HG03159 (cell line): ENCODE measurements at regions not wholly inside any gene's neighbourhood (a gene's known extent, or its start where the extent isn't known, plus 50 kb on each side); places are given as distances from the start of the nearest gene placed in this dataset.
"Not testable (repeated sequence)": the region's sequence is repeated elsewhere in the genome, so short reads cannot be mapped to it uniquely, and the experiment has no call there.

Experiments
- ATAC-seq: cut with Tn5 transposase; IDR thresholded peaks from one replicate; pipeline ENCODE4 v1.9.1; 2021; ENCODE audit warnings: mild to moderate bottlenecking, moderate library complexity; ENCODE audit not compliant: unreplicated experiment

DNA sequence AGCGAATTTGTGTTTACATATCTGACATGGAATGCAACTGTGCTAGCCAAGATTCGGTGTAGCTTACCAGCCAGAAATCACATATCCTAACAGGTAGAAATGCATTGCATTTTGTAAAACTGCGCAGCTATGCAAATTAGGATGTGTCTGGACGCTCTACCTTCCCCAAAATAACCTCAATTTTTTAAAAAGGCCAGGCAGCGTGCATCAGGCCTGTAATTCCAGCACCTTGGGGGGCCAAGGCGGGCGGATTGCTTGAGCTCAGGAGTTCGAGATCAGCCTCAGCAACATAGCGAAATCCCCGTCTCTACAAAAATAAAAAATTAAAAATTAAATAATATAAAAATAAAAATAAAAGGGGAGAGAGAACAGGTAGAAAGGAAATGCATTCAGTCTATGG is 305.0 kb downstream of the TYW1 start:
- no peak for ATAC-seq

DNA sequence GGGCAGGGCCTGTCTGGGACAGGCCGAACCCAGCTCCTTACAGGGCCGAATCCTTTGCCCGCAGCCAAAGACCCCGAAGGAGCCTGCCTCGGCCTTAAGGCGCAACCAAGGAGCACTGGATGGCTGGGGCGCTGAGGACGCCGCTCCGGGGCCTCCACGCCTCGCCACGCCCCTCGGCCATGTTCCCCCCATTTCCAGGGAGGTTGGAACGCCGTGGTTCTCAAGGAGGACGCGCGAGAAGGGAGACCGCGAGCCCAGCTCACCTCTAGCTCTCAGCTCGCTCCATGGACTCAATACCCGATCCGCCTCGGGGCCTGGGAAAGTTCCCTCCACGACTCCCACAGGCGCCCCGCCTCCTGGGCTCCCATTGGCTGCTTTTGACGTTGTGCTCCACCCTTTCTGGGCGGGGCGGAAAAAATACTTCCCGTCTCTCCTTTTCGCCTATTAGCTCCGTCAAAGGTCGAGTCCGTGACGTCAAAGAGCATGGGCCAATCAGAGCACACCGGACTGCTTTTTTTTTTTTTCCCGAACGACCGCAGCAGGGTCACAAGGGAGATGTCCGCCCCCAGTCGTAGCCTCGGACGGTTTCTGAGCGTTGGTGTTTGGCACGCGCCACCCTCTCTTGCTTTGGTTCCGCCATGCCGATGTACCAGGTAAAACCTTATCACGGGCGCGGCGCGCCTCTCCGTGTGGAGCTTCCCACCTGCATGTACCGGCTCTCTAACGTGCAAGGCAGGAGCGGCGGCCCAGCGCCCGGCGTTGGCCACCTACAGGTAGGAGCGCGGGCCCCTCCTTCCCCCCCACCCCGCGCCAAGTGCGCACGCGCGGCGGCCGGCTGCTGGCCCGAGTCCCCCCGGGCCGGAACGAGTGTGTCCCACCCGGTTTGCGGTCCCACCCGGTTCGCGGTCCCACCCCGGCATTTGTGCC is 305.7 kb downstream of the TYW1 start:
- peak; percentile 89 for ATAC-seq

- not testable (repeated sequence) for ATAC-seq
These were observed 308.2 kb downstream of the TYW1 start for GRCh38 chr7:67304846-67305245.

- no peak for ATAC-seq
These were observed 309.7 kb downstream of the TYW1 start for GRCh38 chr7:67306331-67306730.

- no peak for ATAC-seq
These were observed 313.3 kb downstream of the TYW1 start for GRCh38 chr7:67309764-67310549.

- no peak for ATAC-seq
These were observed 315.3 kb downstream of the TYW1 start for GRCh38 chr7:67311901-67312300.

- no peak for ATAC-seq
These were observed 316.6 kb downstream of the TYW1 start for GRCh38 chr7:67313213-67313612.

DNA sequence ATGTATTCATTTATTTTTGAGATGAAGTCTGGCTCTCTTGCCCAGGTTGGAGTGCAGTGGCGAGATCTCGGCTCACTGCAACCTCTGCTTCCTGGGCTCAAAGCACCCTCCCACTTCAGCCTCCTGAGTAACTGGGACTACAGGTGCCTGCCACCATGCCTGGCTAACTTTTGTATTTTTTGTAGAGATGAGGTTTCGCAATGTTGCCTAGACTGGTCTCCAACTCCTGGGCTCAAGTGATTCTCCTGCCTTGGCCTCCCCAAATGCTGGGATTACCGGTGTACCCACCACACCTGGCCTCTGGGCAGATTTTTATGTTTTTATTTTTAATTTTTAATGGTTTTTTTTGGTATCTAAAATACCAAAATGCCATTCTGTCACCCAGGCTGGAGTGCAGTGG is 320.3 kb downstream of the TYW1 start:
- not testable (repeated sequence) for ATAC-seq

- ATAC-seq = not testable (repeated sequence)
These were observed 331.6 kb downstream of the TYW1 start for GRCh38 chr7:67328257-67328656.

DNA sequence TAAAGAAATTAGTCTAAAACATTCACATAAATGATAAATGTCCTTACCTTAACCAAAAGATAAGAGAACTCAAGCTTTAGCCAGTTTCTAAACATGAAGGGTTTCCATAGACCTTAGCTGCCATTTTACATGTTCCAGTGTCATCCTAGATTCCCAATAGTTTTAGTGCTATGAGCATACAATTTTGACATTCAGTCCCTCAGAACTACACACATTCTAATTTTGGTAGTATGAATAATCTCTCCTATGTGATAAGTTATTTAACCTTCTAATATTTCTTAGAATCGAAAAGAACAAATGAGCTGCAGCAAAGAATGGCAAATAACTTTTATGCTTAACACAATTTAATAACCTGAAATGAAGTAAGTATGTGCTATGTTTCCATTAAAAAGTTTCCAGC is 338.5 kb downstream of the TYW1 start:
- ATAC-seq = not testable (repeated sequence)

GRCh38 chr7:67335663-67336062 is 339.0 kb downstream of the TYW1 start:
- not testable (repeated sequence) for ATAC-seq

DNA sequence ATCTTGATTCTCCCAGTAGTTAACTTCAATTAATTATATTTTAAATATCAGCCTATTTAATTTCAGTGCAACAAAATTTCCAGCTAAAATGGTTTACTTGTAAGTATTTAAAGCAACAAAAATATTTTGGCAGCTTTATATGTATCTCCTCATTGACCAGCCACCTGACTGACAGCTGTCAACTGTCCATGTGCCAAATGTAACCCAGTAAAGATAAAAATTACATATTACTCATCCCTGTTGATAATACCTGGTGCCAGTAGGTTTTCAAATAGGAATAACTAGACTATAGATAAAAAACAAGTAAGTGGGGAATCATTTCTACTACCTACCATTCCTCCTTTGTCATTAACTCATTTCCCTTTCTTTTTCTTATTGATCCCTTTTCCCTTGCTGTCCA is 341.9 kb downstream of the TYW1 start:
- not testable (repeated sequence) for ATAC-seq

DNA sequence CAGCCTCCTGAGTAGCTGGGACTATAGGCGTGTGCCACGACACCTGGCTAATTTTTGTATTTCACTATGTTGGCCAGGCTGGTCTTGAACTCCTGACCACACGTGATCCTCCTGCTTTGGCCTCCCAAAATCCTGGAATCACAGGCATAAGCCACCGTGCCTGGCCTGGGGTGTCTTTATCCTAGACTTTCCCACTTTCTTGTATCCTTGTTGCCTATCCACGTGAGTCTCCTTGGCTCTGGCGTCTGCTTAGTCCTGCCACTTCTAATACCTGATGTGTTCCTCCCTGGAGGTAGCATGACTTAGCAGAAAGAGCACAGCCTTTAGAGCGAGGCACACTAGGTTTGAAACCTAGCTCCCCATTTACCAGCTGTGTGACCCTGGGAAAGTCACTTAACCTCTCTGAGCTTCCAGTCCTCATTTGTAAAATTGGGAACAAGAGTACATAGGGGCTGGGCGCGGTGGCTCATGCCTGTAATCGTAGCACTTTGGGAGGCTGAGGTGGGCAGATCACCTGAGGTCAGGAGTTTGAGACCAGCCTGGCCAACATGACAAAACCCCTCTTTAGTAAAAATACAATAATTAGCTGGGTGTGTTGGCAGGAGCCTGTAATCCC is 344.6 kb downstream of the TYW1 start:
- no peak for ATAC-seq

DNA sequence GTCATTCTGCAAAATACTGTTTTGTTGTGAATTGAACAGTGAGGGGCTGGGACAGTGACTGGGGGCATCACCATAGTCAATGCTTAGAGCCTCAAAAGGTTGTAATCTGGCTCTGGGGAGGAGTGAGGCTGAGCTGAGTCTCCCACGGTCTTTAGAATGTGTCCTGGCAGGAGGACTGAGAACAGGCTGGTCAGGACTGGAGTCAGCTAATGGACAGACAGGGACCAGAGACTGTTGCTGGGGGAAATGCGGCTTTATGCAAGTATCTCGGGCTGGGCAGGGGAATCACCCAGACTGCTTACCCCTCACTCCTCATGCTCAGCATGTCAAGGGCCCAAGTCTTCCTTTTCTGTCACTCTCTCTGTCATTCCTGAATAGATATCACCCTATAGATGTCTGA is 346.5 kb downstream of the TYW1 start:
- ATAC-seq = no peak

DNA sequence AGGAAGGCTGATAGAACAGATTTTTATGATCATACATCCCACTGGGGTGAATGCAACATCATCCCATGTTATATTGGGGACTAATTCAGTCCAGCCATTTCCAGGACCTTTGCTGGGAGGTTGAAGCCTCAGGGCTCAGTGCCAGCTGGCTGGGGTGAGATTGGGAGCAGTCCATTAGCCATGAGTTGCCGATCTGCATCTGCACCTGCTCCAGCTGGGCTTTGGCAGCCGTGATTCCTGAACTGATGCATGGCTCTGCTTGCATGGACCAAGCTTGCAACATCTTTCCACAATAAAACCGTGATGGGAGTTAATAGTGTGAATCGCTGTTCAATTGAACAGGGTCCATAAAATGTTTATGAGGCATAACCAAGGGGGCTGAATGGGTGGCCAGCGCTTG is 346.9 kb downstream of the TYW1 start:
- no peak for ATAC-seq

GRCh38 chr7:67344481-67345193 is 348.0 kb downstream of the TYW1 start:
- no peak for ATAC-seq

DNA sequence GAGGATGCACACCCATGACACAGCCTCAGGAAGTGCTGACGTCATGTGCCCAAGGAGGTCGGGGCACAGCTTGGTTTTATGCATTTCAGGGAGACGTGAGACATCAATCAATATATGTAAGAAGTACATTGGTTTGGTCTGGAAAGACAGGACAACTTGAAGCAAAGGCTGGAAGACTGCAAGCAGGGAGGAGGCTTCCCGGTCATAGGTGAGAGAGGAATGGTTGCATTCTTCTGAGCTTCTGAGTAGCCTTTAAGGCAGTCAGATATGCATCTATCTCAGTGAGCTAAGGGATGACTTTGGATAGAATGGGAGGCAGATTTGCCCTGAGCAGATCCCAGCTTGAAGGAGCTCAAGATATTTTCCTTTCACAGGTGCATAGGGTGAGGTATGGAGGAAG is 349.5 kb downstream of the TYW1 start:
- ATAC-seq = no peak

GRCh38 chr7:67346876-67347275 is 350.2 kb downstream of the TYW1 start:
- no peak for ATAC-seq

- no peak for ATAC-seq
These were observed 351.5 kb downstream of the TYW1 start for GRCh38 chr7:67348171-67348570.

GRCh38 chr7:67357653-67358052 is 361.0 kb downstream of the TYW1 start:
- ATAC-seq = not testable (repeated sequence)

GRCh38 chr7:67358316-67358715 is 361.7 kb downstream of the TYW1 start:
- not testable (repeated sequence) for ATAC-seq
